SK-N-SH treated with all-trans-retinoic acid at 6 μM for 48 hours (cell line): ENCODE measurements at regions not wholly inside any gene's neighbourhood (a gene's known extent, or its start where the extent isn't known, plus 50 kb on each side); places are given as distances from the start of the nearest gene placed in this dataset.

ENCODE experiments used
- ATAC-seq: fragments of 200-7000 bp; cut with Tn5 transposase; 3 replicates; pipeline ENCODE4 v1.9.1; 2020; ENCODE audit warnings: mild to moderate bottlenecking, moderate library complexity
- BACH2 ChIP-seq: fragments of 250-450 bp; sonication (Bioruptor Pico); IDR thresholded peaks from 2 replicates; pipeline ENCODE4 v1.9.0; 2021; ENCODE audit warnings: mild to moderate bottlenecking, borderline replicate concordance
- CREB5 ChIP-seq: fragments of 250-450 bp; sonication (Bioruptor Pico); IDR thresholded peaks from 2 replicates; pipeline ENCODE4 v1.5.1; 2020; ENCODE audit warnings: low read depth, mild to moderate bottlenecking, moderate library complexity
- CSDC2 ChIP-seq: fragments of 250-450 bp; sonication (Bioruptor Pico); IDR thresholded peaks from 2 replicates; pipeline ENCODE4 v1.5.0; 2020; ENCODE audit warnings: mild to moderate bottlenecking, moderate library complexity
- ESRRG ChIP-seq: fragments of 250-450 bp; sonication (Bioruptor Pico); IDR thresholded peaks from 2 replicates; pipeline ENCODE4 v1.6.1; 2021; ENCODE audit warnings: mild to moderate bottlenecking
- GLIS3 ChIP-seq: fragments of 250-450 bp; sonication (Bioruptor Pico); IDR thresholded peaks from 2 replicates; pipeline ENCODE4 v1.5.0; 2020; ENCODE audit warnings: mild to moderate bottlenecking, moderate library complexity
- ISL1 ChIP-seq: fragments of 250-450 bp; sonication (Bioruptor Pico); IDR thresholded peaks from 2 replicates; pipeline ENCODE4 v2.1.2; 2022; ENCODE audit warnings: mild to moderate bottlenecking, moderate library complexity
- OSR1 ChIP-seq: fragments of 250-450 bp; sonication (Bioruptor Pico); IDR thresholded peaks from 2 replicates; pipeline ENCODE4 v1.8.0; 2022; ENCODE audit warnings: moderate library complexity, mild to moderate bottlenecking, inconsistent platforms
- POU6F1 ChIP-seq: fragments of 250-450 bp; sonication (Bioruptor Pico); IDR thresholded peaks from 2 replicates; pipeline ENCODE4 v1.8.0; 2021; ENCODE audit warnings: low read depth, mild to moderate bottlenecking, moderate library complexity, borderline replicate concordance
- PPARA ChIP-seq: fragments of 250-450 bp; sonication (Bioruptor Pico); IDR thresholded peaks from 2 replicates; pipeline ENCODE4 v1.5.0; 2020; ENCODE audit warnings: mild to moderate bottlenecking, borderline replicate concordance
- RARB ChIP-seq: fragments of 250-450 bp; sonication (Bioruptor Pico); IDR thresholded peaks from 2 replicates; pipeline ENCODE4 v1.8.0; 2021; ENCODE audit warnings: mild to moderate bottlenecking, moderate library complexity
- SNAI2 ChIP-seq: fragments of 250-450 bp; sonication (Bioruptor Pico); IDR thresholded peaks from 2 replicates; pipeline ENCODE4 v1.5.0; 2020; ENCODE audit warnings: mild to moderate bottlenecking, moderate library complexity
- TCF4 ChIP-seq: fragments of 250-450 bp; sonication (Bioruptor Pico); IDR thresholded peaks from 2 replicates; pipeline ENCODE4 v1.8.0; 2021; ENCODE audit warnings: mild to moderate bottlenecking, moderate library complexity, borderline replicate concordance
- TOX ChIP-seq: fragments of 250-450 bp; sonication (Bioruptor Pico); IDR thresholded peaks from 2 replicates; pipeline ENCODE4 v1.8.0; 2021; ENCODE audit warnings: mild to moderate bottlenecking, moderate library complexity, borderline replicate concordance
- TSHZ2 ChIP-seq: fragments of 250-450 bp; sonication (Bioruptor Pico); IDR thresholded peaks from 2 replicates; pipeline ENCODE4 v1.5.0; 2020; ENCODE audit warnings: mild to moderate bottlenecking, moderate library complexity
- ZC3H10 ChIP-seq: fragments of 250-450 bp; sonication (Bioruptor Pico); IDR thresholded peaks from 2 replicates; pipeline ENCODE4 v1.5.1; 2021; ENCODE audit warnings: mild to moderate bottlenecking, moderate library complexity
- ZFP3 ChIP-seq: fragments of 250-450 bp; sonication (Bioruptor Pico); IDR thresholded peaks from 2 replicates; pipeline ENCODE4 v1.5.0; 2020; ENCODE audit warnings: mild to moderate bottlenecking, moderate library complexity
- ZFP30 ChIP-seq: fragments of 450-650 bp; formaldehyde crosslinking; IDR thresholded peaks from 2 replicates; pipeline ENCODE4 v1.5.0; 2022; ENCODE audit warnings: mild to moderate bottlenecking, moderate library complexity
- ZNF565 ChIP-seq: fragments of 450-650 bp; formaldehyde crosslinking; conservative IDR thresholded peaks from 2 replicates; pipeline ENCODE4 v1.5.0; 2020; ENCODE audit warnings: low read depth, mild to moderate bottlenecking, moderate library complexity
- ZNF70 ChIP-seq: fragments of 450-650 bp; formaldehyde crosslinking; IDR thresholded peaks from 2 replicates; pipeline ENCODE4 v1.5.0; 2020; ENCODE audit warnings: mild to moderate bottlenecking, moderate library complexity
- ZNF8 ChIP-seq: fragments of 450-650 bp; formaldehyde crosslinking; IDR thresholded peaks from 2 replicates; pipeline ENCODE4 v1.5.0; 2020; ENCODE audit warnings: mild to moderate bottlenecking, moderate library complexity
- TF ChIP-seq, protein P1 (sequence below): fragments of 250-450 bp; sonication (Bioruptor Pico); IDR thresholded peaks from 2 replicates; pipeline ENCODE4 v1.5.1; 2021; ENCODE audit warnings: mild to moderate bottlenecking, moderate library complexity

DNA sequence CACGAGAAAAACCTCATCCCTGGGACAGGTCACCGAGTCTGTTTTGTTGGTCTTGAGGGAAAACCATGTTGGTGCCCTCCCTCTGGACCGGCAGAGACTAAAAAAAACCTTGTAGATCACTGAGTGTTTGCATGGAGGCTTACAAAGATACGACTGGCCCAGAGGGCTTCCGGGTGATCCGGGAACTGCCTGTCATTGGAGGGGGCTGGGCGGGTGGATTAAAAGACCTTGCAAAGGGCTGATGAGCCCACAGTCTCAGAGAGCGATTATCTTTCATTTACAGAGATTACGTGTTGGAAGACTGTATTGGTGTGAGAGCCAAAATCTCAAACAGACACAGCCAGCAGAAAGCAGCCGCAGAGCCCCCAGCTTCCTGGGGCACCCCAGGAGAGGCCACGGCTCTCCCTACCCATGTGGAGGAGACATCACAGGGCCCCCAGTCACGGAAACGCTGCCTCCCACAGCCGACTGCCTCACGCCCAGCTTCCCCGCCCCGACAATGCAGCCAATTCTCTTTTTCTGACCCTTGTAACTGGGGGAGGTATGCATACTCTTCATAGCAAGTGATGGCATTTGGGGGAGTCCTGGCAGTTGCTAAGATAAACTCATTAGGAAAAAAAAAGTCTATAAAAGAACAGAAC lies 426.4 kb downstream of the CTTN start:
- no peak for ATAC-seq

GRCh38 chr11:70825893-70826540 lies 426.4 kb downstream of the SHANK2 start:
- no peak for ATAC-seq
- TF ChIP-seq ZNF8 (CRISPR knock-in tag) = no peak
- TF ChIP-seq GLIS3 (CRISPR knock-in tag) = no peak
- TF ChIP-seq BACH2 (CRISPR knock-in tag) = no peak
- TF ChIP-seq RARB = no peak
- TF ChIP-seq ZC3H10 (CRISPR knock-in tag) = no peak
- TF ChIP-seq OSR1 (CRISPR knock-in tag) = no peak
- no peak for TF ChIP-seq PPARA (CRISPR knock-in tag)

More for the DNA sequence above, 426.4 kb downstream of the CTTN start:
- TF ChIP-seq SNAI2 (CRISPR knock-in tag) (no peak), TSHZ2 (no peak), ESRRG (CRISPR knock-in tag) (no peak)
- TF ChIP-seq, protein P1, sequence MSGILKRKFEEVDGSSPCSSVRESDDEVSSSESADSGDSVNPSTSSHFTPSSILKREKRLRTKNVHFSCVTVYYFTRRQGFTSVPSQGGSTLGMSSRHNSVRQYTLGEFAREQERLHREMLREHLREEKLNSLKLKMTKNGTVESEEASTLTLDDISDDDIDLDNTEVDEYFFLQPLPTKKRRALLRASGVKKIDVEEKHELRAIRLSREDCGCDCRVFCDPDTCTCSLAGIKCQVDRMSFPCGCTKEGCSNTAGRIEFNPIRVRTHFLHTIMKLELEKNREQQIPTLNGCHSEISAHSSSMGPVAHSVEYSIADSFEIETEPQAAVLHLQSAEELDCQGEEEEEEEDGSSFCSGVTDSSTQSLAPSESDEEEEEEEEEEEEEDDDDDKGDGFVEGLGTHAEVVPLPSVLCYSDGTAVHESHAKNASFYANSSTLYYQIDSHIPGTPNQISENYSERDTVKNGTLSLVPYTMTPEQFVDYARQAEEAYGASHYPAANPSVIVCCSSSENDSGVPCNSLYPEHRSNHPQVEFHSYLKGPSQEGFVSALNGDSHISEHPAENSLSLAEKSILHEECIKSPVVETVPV = no peak

GRCh38 chr11:70826541-70827335 lies 425.6 kb downstream of the SHANK2 start:
- ATAC-seq = no peak
- TF ChIP-seq TOX = no peak
- TF ChIP-seq ISL1 (CRISPR knock-in tag) = no peak
- no peak for TF ChIP-seq ESRRG (CRISPR knock-in tag)
- no peak for TF ChIP-seq CREB5 (CRISPR knock-in tag)
- TF ChIP-seq POU6F1 (CRISPR knock-in tag) = no peak
- TF ChIP-seq TCF4 (CRISPR knock-in tag) = no peak
- no peak for TF ChIP-seq ZFP3 (CRISPR knock-in tag)
- no peak for TF ChIP-seq GLIS3 (CRISPR knock-in tag)
- no peak for TF ChIP-seq ZNF70 (CRISPR knock-in tag)
- no peak for TF ChIP-seq PPARA (CRISPR knock-in tag)
- no peak for TF ChIP-seq OSR1 (CRISPR knock-in tag)
- TF ChIP-seq CSDC2 (CRISPR knock-in tag) = no peak
- no peak for TF ChIP-seq BACH2 (CRISPR knock-in tag)
- TF ChIP-seq TSHZ2 = no peak
- no peak for TF ChIP-seq ZFP30 (CRISPR knock-in tag)
- no peak for TF ChIP-seq ZNF565 (CRISPR knock-in tag)
- no peak for TF ChIP-seq ZC3H10 (CRISPR knock-in tag)
- TF ChIP-seq, protein P1 = no peak
- TF ChIP-seq ZNF8 (CRISPR knock-in tag) = no peak
- TF ChIP-seq, all 23 proteins: peak for 0
